Loucy (cell line): ENCODE measurements at regions not wholly inside any gene's neighbourhood (a gene's known extent, or its start where the extent isn't known, plus 50 kb on each side); places are given as distances from the start of the nearest gene placed in this dataset.

ENCODE experiments used
- H2AFZ ChIP-seq: fragments of 200-600 bp; sonication (generic); 2 replicates; pipeline ENCODE4 v1.6.0; 2016; ENCODE audit warnings: antibody characterized with exemption, mild to moderate bottlenecking, low read length, moderate library complexity
- H3F3A ChIP-seq: fragments of 200-600 bp; 2 replicates; pipeline ENCODE4 v1.6.0; 2016; ENCODE audit warnings: antibody characterized with exemption, low read depth, mild to moderate bottlenecking
- H3K27me3 ChIP-seq: fragments of 200-600 bp; sonication (generic); 2 replicates; pipeline ENCODE4 v1.6.1; 2014; ENCODE audit warnings: low read length, mild to moderate bottlenecking; ENCODE audit not compliant: insufficient read depth, poor library complexity, severe bottlenecking
- H3K36me3 ChIP-seq: fragments of 200-600 bp; sonication (generic); 2 replicates; pipeline ENCODE4 v1.6.1; 2016; ENCODE audit warnings: low read length; ENCODE audit not compliant: insufficient read depth
- H3K4me1 ChIP-seq: fragments of 200-600 bp; sonication (generic); 2 replicates; pipeline ENCODE4 v1.5.1; 2014; ENCODE audit warnings: low read length, mild to moderate bottlenecking; ENCODE audit not compliant: insufficient read depth, poor library complexity, severe bottlenecking
- H3K4me2 ChIP-seq: fragments of 200-600 bp; sonication (generic); 2 replicates; pipeline ENCODE4 v1.6.0; 2014; ENCODE audit warnings: antibody characterized with exemption, low read length, low read depth, mild to moderate bottlenecking; ENCODE audit not compliant: poor library complexity, severe bottlenecking
- H3K4me3 ChIP-seq: fragments of 200-600 bp; sonication (generic); 2 replicates; pipeline ENCODE4 v1.5.1; 2014; ENCODE audit warnings: low read length, mild to moderate bottlenecking, mixed read lengths; ENCODE audit not compliant: poor library complexity, severe bottlenecking
- H3K79me2 ChIP-seq: fragments of 200-600 bp; sonication (generic); 2 replicates; pipeline ENCODE4 v1.6.1; 2014; ENCODE audit warnings: low read length; ENCODE audit not compliant: insufficient read depth
- H3K9ac ChIP-seq: fragments of 200-600 bp; sonication (generic); 2 replicates; pipeline ENCODE4 v1.6.0; 2014; ENCODE audit warnings: mild to moderate bottlenecking, low read depth, low read length, moderate library complexity; ENCODE audit not compliant: poor library complexity, severe bottlenecking
- H3K9me2 ChIP-seq: fragments of 200-600 bp; sonication (generic); replicated peaks from 2 replicates; pipeline ENCODE4 v1.6.1; 2016; ENCODE audit warnings: low read depth, low read length, mixed read lengths
- H3K9me3 ChIP-seq: fragments of 200-600 bp; sonication (generic); 2 replicates; pipeline ENCODE4 v1.6.1; 2014; ENCODE audit warnings: mild to moderate bottlenecking, antibody characterized with exemption, low read length, low read depth; ENCODE audit not compliant: insufficient read depth
- H4K20me1 ChIP-seq: fragments of 200-600 bp; sonication (generic); 2 replicates; pipeline ENCODE4 v1.6.0; 2014; ENCODE audit warnings: antibody characterized with exemption, low read length, mild to moderate bottlenecking; ENCODE audit not compliant: insufficient read depth, poor library complexity, severe bottlenecking
- CTCF ChIP-seq: fragments of 200-600 bp; sonication (generic); conservative IDR thresholded peaks from 2 replicates; pipeline ENCODE4 v1.5.1; 2014; ENCODE audit warnings: mild to moderate bottlenecking, antibody characterized with exemption, low read length
- EZH2phosphoT487 ChIP-seq: fragments of 200-600 bp; IDR thresholded peaks from 2 replicates; pipeline ENCODE4 v1.6.1; 2018; ENCODE audit warnings: antibody characterized with exemption, mild to moderate bottlenecking, moderate library complexity, borderline replicate concordance

GRCh38 chr3:139260041-139260486, 83.8 kb upstream of the MRPS22 start:
- Histone ChIP-seq H3K4me1 (no peaks in the 10 kb centered on the region), H3K4me3 (no peak overlapping the region), H3K79me2 (no peaks in the 10 kb centered on the region), H3F3A (no peaks in the 10 kb centered on the region), H2AFZ (no peak overlapping the region), H3K9ac (no peak overlapping the region), H3K27me3 (no peaks in the 10 kb centered on the region), H3K9me2 (no peaks in the 10 kb centered on the region), H3K4me2 (no peak overlapping the region), H3K9me3 (no peaks in the 10 kb centered on the region), H3K36me3 (no peaks in the 10 kb centered on the region), H4K20me1 (no peaks in the 10 kb centered on the region)
- TF ChIP-seq CTCF (no peak), EZH2phosphoT487 (no peak)

GRCh38 chr3:139260793-139261736, 82.8 kb upstream of the MRPS22 start:
- no peaks in the 10 kb centered on the region for H3K79me2 ChIP-seq
- no peak overlapping the region for H3K4me3 ChIP-seq
- TF ChIP-seq CTCF (no peak), EZH2phosphoT487 (no peak)
- no peaks in the 10 kb centered on the region for H3F3A ChIP-seq
- no peaks in the 10 kb centered on the region for H4K20me1 ChIP-seq
- H2AFZ ChIP-seq, result no peak overlapping the region
- H3K4me1 ChIP-seq, result no peaks in the 10 kb centered on the region
- H3K27me3 ChIP-seq, result no peaks in the 10 kb centered on the region
- no peaks in the 10 kb centered on the region for H3K9me3 ChIP-seq
- no peak overlapping the region for H3K4me2 ChIP-seq
- no peak overlapping the region for H3K9ac ChIP-seq
- no peaks in the 10 kb centered on the region for H3K9me2 ChIP-seq
- H3K36me3 ChIP-seq, result no peaks in the 10 kb centered on the region

- Histone ChIP-seq H3F3A (no peaks in the 10 kb centered on the region), H3K4me3 (no peak overlapping the region), H3K4me2 (no peak overlapping the region), H3K9me2 (no peaks in the 10 kb centered on the region), H3K4me1 (no peaks in the 10 kb centered on the region), H3K36me3 (no peaks in the 10 kb centered on the region), H3K79me2 (no peaks in the 10 kb centered on the region), H3K27me3 (no peaks in the 10 kb centered on the region), H3K9me3 (no peaks in the 10 kb centered on the region), H3K9ac (no peak overlapping the region), H2AFZ (no peak overlapping the region), H4K20me1 (no peaks in the 10 kb centered on the region)
- TF ChIP-seq EZH2phosphoT487, result no peak
- no peak for TF ChIP-seq CTCF
Measured at GRCh38 chr3:139261754-139262586, 81.8 kb upstream of the MRPS22 start.
